ENCODE measurements at regions not wholly inside any gene's neighbourhood (a gene's known extent, or its start where the extent isn't known, plus 50 kb on each side); places are given as distances from the start of the nearest gene placed in this dataset.
"Not testable (repeated sequence)": the region's sequence is repeated elsewhere in the genome, so short reads cannot be mapped to it uniquely, and the experiment has no call there.

DNA sequence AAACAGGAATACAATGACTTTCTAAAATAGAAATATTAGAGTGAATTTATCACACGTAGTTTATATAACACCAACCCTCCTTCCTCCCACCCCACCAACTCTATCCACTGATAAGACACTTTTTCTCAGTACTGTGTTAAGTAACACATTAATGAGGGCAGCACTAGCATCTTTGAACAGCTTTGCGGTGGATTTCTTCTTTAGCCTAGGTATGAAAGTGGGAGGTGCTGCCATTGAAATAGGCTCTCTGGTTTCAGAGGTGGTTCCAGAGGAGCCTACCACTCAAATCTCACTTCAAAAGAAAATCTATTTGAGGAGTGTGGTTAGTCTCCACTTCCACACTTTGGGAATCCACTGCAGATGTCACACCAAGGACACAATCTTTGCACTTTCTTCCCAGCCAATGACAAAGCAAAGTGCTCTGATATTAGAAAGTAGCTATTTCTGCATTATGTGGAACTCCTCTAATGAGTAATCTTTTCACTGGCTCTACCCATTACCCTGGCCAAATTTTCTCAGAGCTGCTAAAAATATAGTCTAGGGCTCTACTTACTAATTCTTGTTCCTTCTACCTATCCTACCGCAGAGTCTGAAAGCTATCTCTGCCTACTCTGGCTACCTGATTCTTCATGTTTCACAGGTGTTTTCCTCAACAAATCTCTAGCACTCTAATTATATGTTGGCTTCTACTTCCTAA is 1667.8 kb downstream of the MRPL39 start:
- no peaks in the 10 kb centered on the region for H3K4me1 ChIP-seq (ENCODE audit: control insufficient read depth, insufficient read depth, low read length)
- H3K36me3 ChIP-seq (ENCODE audit: control insufficient read depth, insufficient read depth, low read length), result no peaks in the 10 kb centered on the region
- no peak overlapping the region for H3K4me3 ChIP-seq (ENCODE audit: low read depth, low read length)
- H3K9ac ChIP-seq (ENCODE audit: low read length), result no peak overlapping the region
- H3K27ac ChIP-seq (ENCODE audit: low read depth, low read length), result no peak overlapping the region
- no peaks in the 10 kb centered on the region for H3K27me3 ChIP-seq (ENCODE audit: control insufficient read depth, insufficient read depth, low read length)
- no peaks in the 10 kb centered on the region for H3K9me3 ChIP-seq (ENCODE audit: control insufficient read depth, insufficient read depth, low read depth, low read length)

- Histone ChIP-seq H3K9me3 (ENCODE audit: control insufficient read depth, insufficient read depth, low read depth, low read length) (no peaks in the 10 kb centered on the region), H3K4me3 (ENCODE audit: low read depth, low read length) (no peak overlapping the region), H3K9ac (ENCODE audit: low read length) (no peak overlapping the region), H3K36me3 (ENCODE audit: control insufficient read depth, insufficient read depth, low read length) (no peaks in the 10 kb centered on the region), H3K4me1 (ENCODE audit: control insufficient read depth, insufficient read depth, low read length) (no peaks in the 10 kb centered on the region), H3K27ac (ENCODE audit: low read depth, low read length) (no peak overlapping the region), H3K27me3 (ENCODE audit: control insufficient read depth, insufficient read depth, low read length) (no peaks in the 10 kb centered on the region)
These were observed 1670.3 kb downstream of the MRPL39 start for GRCh38 chr21:23936991-23937390.

GRCh38 chr21:23936224-23936623 is 1671.1 kb downstream of the MRPL39 start:
- Histone ChIP-seq H3K36me3 (ENCODE audit: control insufficient read depth, insufficient read depth, low read length) (no peaks in the 10 kb centered on the region), H3K27ac (ENCODE audit: low read depth, low read length) (no peak overlapping the region), H3K9me3 (ENCODE audit: control insufficient read depth, insufficient read depth, low read depth, low read length) (no peaks in the 10 kb centered on the region), H3K27me3 (ENCODE audit: control insufficient read depth, insufficient read depth, low read length) (no peaks in the 10 kb centered on the region), H3K4me1 (ENCODE audit: control insufficient read depth, insufficient read depth, low read length) (no peaks in the 10 kb centered on the region), H3K4me3 (ENCODE audit: low read depth, low read length) (no peak overlapping the region), H3K9ac (ENCODE audit: low read length) (no peak overlapping the region)

DNA sequence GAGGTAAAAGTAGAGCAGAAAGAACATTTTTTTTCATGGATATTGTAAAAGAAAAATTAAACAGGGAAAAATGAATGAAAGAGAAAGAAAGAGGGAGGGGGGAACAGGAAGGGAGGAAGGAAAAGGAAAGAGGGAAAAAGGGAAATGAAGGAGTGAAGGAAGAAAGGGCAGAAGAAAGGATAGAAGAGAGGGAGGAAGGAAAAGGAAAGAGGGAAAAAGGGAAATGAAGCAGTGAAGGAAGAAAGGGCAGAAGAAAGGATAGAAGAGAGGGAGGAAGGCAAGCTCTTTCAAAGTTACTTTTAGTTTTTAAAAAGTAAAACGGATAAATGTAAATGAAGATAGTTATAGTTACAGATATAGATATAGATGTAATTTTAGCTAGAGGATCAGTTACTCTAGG is 1676.7 kb downstream of the MRPL39 start:
- H3K9me3 ChIP-seq (ENCODE audit: control insufficient read depth, insufficient read depth, low read depth, low read length), result no peaks in the 10 kb centered on the region
- H3K27ac ChIP-seq (ENCODE audit: low read depth, low read length), result no peak overlapping the region
- no peaks in the 10 kb centered on the region for H3K36me3 ChIP-seq (ENCODE audit: control insufficient read depth, insufficient read depth, low read length)

DNA sequence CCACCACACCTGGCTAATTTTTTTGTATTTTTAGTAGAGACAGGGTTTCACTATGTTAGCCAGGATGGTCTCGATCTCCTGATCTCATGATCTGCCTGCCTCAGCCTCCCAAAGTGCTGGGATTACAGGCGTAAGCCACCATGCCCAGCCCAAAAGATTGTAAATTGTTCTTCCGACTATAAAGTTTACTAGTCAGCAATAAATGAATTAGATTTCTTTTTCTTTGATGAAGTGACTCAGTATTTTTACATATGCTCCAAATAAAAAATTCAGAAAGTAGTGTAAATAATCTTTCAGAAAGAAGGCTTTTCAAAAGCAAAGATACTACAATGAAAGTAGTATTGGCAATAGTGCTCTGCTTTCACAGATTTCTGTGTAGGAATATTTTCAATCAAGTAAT is 1680.9 kb downstream of the MRPL39 start:
- not testable (repeated sequence) for H3K27ac ChIP-seq (ENCODE audit: low read depth, low read length); H3K36me3 ChIP-seq (ENCODE audit: control insufficient read depth, insufficient read depth, low read length)

More for the DNA sequence above, 1676.7 kb downstream of the MRPL39 start:
- H3K4me1 ChIP-seq (ENCODE audit: control insufficient read depth, insufficient read depth, low read length), result no peaks in the 10 kb centered on the region
- H3K4me3 ChIP-seq (ENCODE audit: low read depth, low read length), result no peak overlapping the region
- H3K9ac ChIP-seq (ENCODE audit: low read length), result no peak overlapping the region
- H3K27me3 ChIP-seq (ENCODE audit: control insufficient read depth, insufficient read depth, low read length), result no peaks in the 10 kb centered on the region

GRCh38 chr21:23921670-23922418 is 1685.4 kb downstream of the MRPL39 start:
- H3K9ac ChIP-seq (ENCODE audit: low read length), result no peak overlapping the region
- H3K36me3 ChIP-seq (ENCODE audit: control insufficient read depth, insufficient read depth, low read length), result no peaks in the 10 kb centered on the region
- peaks cover 3% of the 10 kb centered on the region; the same call in 1 of the 2 replicates for H3K9me3 ChIP-seq (ENCODE audit: control insufficient read depth, insufficient read depth, low read depth, low read length)
- H3K27ac ChIP-seq (ENCODE audit: low read depth, low read length), result no peak overlapping the region
- no peaks in the 10 kb centered on the region for H3K27me3 ChIP-seq (ENCODE audit: control insufficient read depth, insufficient read depth, low read length)
- no peak overlapping the region for H3K4me3 ChIP-seq (ENCODE audit: low read depth, low read length)
- no peaks in the 10 kb centered on the region for H3K4me1 ChIP-seq (ENCODE audit: control insufficient read depth, insufficient read depth, low read length)

More for the DNA sequence above, 1680.9 kb downstream of the MRPL39 start:
- not testable (repeated sequence) for H3K9ac ChIP-seq (ENCODE audit: low read length); H3K27me3 ChIP-seq (ENCODE audit: control insufficient read depth, insufficient read depth, low read length); H3K4me1 ChIP-seq (ENCODE audit: control insufficient read depth, insufficient read depth, low read length); H3K9me3 ChIP-seq (ENCODE audit: control insufficient read depth, insufficient read depth, low read depth, low read length); H3K4me3 ChIP-seq (ENCODE audit: low read depth, low read length)

- H3K4me1 ChIP-seq (ENCODE audit: control insufficient read depth, insufficient read depth, low read length), result no peaks in the 10 kb centered on the region
- H3K9me3 ChIP-seq (ENCODE audit: control insufficient read depth, insufficient read depth, low read depth, low read length), result peaks cover 37% of the 10 kb centered on the region
- no peaks in the 10 kb centered on the region for H3K36me3 ChIP-seq (ENCODE audit: control insufficient read depth, insufficient read depth, low read length)
- no peak overlapping the region for H3K9ac ChIP-seq (ENCODE audit: low read length)
- no peak overlapping the region for H3K4me3 ChIP-seq (ENCODE audit: low read depth, low read length)
- no peak overlapping the region for H3K27ac ChIP-seq (ENCODE audit: low read depth, low read length)
- no peaks in the 10 kb centered on the region for H3K27me3 ChIP-seq (ENCODE audit: control insufficient read depth, insufficient read depth, low read length)
These were observed 1706.6 kb downstream of the MRPL39 start for GRCh38 chr21:23900727-23901126.

- no peaks in the 10 kb centered on the region for H3K4me1 ChIP-seq (ENCODE audit: control insufficient read depth, insufficient read depth, low read length)
- H3K9ac ChIP-seq (ENCODE audit: low read length), result no peak overlapping the region
- no peaks in the 10 kb centered on the region for H3K36me3 ChIP-seq (ENCODE audit: control insufficient read depth, insufficient read depth, low read length)
- H3K9me3 ChIP-seq (ENCODE audit: control insufficient read depth, insufficient read depth, low read depth, low read length), result peaks cover 37% of the 10 kb centered on the region
- H3K4me3 ChIP-seq (ENCODE audit: low read depth, low read length), result no peak overlapping the region
- no peaks in the 10 kb centered on the region for H3K27me3 ChIP-seq (ENCODE audit: control insufficient read depth, insufficient read depth, low read length)
- H3K27ac ChIP-seq (ENCODE audit: low read depth, low read length), result no peak overlapping the region
These were observed 1707.7 kb downstream of the MRPL39 start for GRCh38 chr21:23899561-23899960.

DNA sequence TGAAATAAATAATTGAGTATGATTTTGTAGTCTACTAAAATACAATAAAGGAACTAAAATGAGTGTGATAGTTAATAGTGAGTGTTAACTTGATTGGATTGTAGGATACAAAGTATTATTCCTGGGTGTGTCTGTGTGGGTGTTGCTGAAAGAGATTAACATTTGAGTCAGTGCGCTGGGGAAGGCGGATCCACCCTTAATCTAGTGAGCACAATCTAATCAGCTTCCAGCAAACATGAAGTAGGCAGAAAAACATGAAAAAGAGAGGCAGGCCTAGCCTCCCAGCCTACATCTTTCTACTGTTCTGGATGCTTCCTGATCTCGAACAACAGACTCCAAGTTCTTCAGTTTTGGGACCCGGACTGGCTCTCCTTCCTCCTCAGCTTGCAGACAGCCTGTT is 1716.6 kb downstream of the MRPL39 start:
- Histone ChIP-seq H3K36me3 (ENCODE audit: control insufficient read depth, insufficient read depth, low read length) (no peaks in the 10 kb centered on the region), H3K9ac (ENCODE audit: low read length) (no peak overlapping the region), H3K27ac (ENCODE audit: low read depth, low read length) (no peak overlapping the region), H3K27me3 (ENCODE audit: control insufficient read depth, insufficient read depth, low read length) (no peaks in the 10 kb centered on the region), H3K4me3 (ENCODE audit: low read depth, low read length) (no peak overlapping the region), H3K4me1 (ENCODE audit: control insufficient read depth, insufficient read depth, low read length) (no peaks in the 10 kb centered on the region), H3K9me3 (ENCODE audit: control insufficient read depth, insufficient read depth, low read depth, low read length) (no peaks in the 10 kb centered on the region)

- no peak overlapping the region for H3K27ac ChIP-seq (ENCODE audit: low read depth, low read length)
- H3K36me3 ChIP-seq (ENCODE audit: control insufficient read depth, insufficient read depth, low read length), result no peaks in the 10 kb centered on the region
- H3K4me1 ChIP-seq (ENCODE audit: control insufficient read depth, insufficient read depth, low read length), result no peaks in the 10 kb centered on the region
- H3K27me3 ChIP-seq (ENCODE audit: control insufficient read depth, insufficient read depth, low read length), result no peaks in the 10 kb centered on the region
- H3K9me3 ChIP-seq (ENCODE audit: control insufficient read depth, insufficient read depth, low read depth, low read length), result no peaks in the 10 kb centered on the region
- H3K9ac ChIP-seq (ENCODE audit: low read length), result no peak overlapping the region
- no peak overlapping the region for H3K4me3 ChIP-seq (ENCODE audit: low read depth, low read length)
These were observed 1719.5 kb downstream of the MRPL39 start for GRCh38 chr21:23887725-23888306.

Data from HUES6 (cell line).